A549 (cell line): ENCODE measurements at regions not wholly inside any gene's neighbourhood (a gene's known extent, or its start where the extent isn't known, plus 50 kb on each side); places are given as distances from the start of the nearest gene placed in this dataset.

ENCODE experiments used
- ATAC-seq, 2 experiments: fragments of 200-7000 bp in 1 of 2; fragments of >200 bp in 1 of 2; cut with Nextera tagmentation in 1 of 2; cut with Tn5 transposase in 1 of 2; 3 replicates each; pipeline versions ENCODE4 v1.8.0 to v1.9.1; 2018 to 2020; ENCODE audit warnings: mild to moderate bottlenecking in 1 of 2, moderate library complexity in 1 of 2
- CTCF ChIA-PET: fragments of 300-600 bp; sonication (Branson Sonifier 250); formaldehyde crosslinking; extraction: SDS; loops from one replicate; lab custom pipeline; 2021; ENCODE audit warnings: antibody characterized with exemption, inconsistent platforms; lab: Yijun Ruan, JAX
- POLR2A ChIA-PET: fragments of 350-600 bp; formaldehyde crosslinking; extraction: SDS; loops from one replicate; lab custom pipeline; 2021; ENCODE audit warnings: antibody characterized with exemption, inconsistent platforms; lab: Yijun Ruan, JAX
- DNase-seq, 2 experiments: peaks; one replicate each; pipeline versions ENCODE4 v3.0.0 to v3.0.0-alpha.2; 2011 to 2016; ENCODE audit warnings: low read depth in 1 of 2, low spot score in 1 of 2
- FAIRE-seq: peaks from 2 replicates; lab custom pipeline; 2011; peaks lifted over from hg19 to GRCh38; lab: Jason Lieb, UNC
- H3K27ac ChIP-seq, 2 experiments: fragments of >200 bp; sonication (Bioruptor Twin); formaldehyde crosslinking; 3 replicates each; pipeline ENCODE4 v1.5.1; 2016 to 2017
- H3K4me1 ChIP-seq: fragments of >200 bp; sonication (Bioruptor Twin); formaldehyde crosslinking; 3 replicates; pipeline ENCODE4 v1.6.1; 2016
- H3K4me2 ChIP-seq: fragments of >200 bp; sonication (Bioruptor Twin); formaldehyde crosslinking; 3 replicates; pipeline ENCODE4 v1.6.1; 2016
- H3K4me3 ChIP-seq: fragments of >200 bp; sonication (Bioruptor Twin); formaldehyde crosslinking; 3 replicates; pipeline ENCODE4 v1.5.1; 2016
- H3K9me3 ChIP-seq: fragments of >200 bp; sonication (Bioruptor Twin); formaldehyde crosslinking; 3 replicates; pipeline ENCODE4 v1.6.1; 2016
- CBX2 ChIP-seq: fragments of 200-600 bp; sonication (generic); IDR thresholded peaks from 2 replicates; pipeline ENCODE4 v1.6.1; 2016; ENCODE audit warnings: low read depth, mild to moderate bottlenecking, borderline replicate concordance
- CEBPB ChIP-seq, 2 experiments: fragments of >200 bp in 1 of 2; sonication (Bioruptor Twin) in 1 of 2; formaldehyde crosslinking in 1 of 2; IDR thresholded peaks; 2 replicates each; pipeline ENCODE4 v1.6.1; 2012 to 2016
- FOSL2 ChIP-seq, 2 experiments: fragments of 450-650 bp in 1 of 2; fragments of >200 bp in 1 of 2; sonication (Bioruptor Twin) in 1 of 2; formaldehyde crosslinking; IDR thresholded peaks; 2 replicates each; pipeline versions ENCODE4 v1.5.0 to v1.6.1; 2016 to 2020; ENCODE audit warnings: mild to moderate bottlenecking in 1 of 2, moderate library complexity in 1 of 2
- FOXS1 ChIP-seq: fragments of 250-450 bp; sonication (Bioruptor Pico); IDR thresholded peaks from 2 replicates; pipeline ENCODE4 v1.5.0; 2020; ENCODE audit warnings: mild to moderate bottlenecking, moderate library complexity
- GATA3 ChIP-seq: IDR thresholded peaks from 2 replicates; pipeline ENCODE4 v1.6.1; 2012; ENCODE audit warnings: borderline replicate concordance
- HDAC2 ChIP-seq: fragments of 200-600 bp; sonication (generic); IDR thresholded peaks from 2 replicates; pipeline ENCODE4 v1.6.1; 2016
- HES2 ChIP-seq: fragments of >200 bp; sonication (Bioruptor Twin); formaldehyde crosslinking; IDR thresholded peaks from 2 replicates; pipeline ENCODE4 v1.6.1; 2016
- HOXA7 ChIP-seq: fragments of 250-450 bp; sonication (Bioruptor Pico); IDR thresholded peaks from 2 replicates; pipeline ENCODE4 v1.5.0; 2020; ENCODE audit warnings: mild to moderate bottlenecking, moderate library complexity
- HOXB13 ChIP-seq: fragments of 250-450 bp; sonication (Bioruptor Pico); IDR thresholded peaks from 2 replicates; pipeline ENCODE4 v1.5.0; 2020; ENCODE audit warnings: low read depth, mild to moderate bottlenecking, moderate library complexity
- MAFK ChIP-seq: fragments of 450-650 bp; IDR thresholded peaks from 2 replicates; pipeline ENCODE4 v1.6.1; 2014; ENCODE audit not compliant: partially characterized antibody
- NFE2L2 ChIP-seq: fragments of 150-350 bp; conservative IDR thresholded peaks from 2 replicates; pipeline ENCODE4 v1.6.1; 2014; ENCODE audit warnings: low read length
- NR3C1 ChIP-seq: fragments of >200 bp; sonication (Bioruptor Twin); formaldehyde crosslinking; IDR thresholded peaks from 3 replicates; pipeline ENCODE4 v1.6.1; 2017
- PHF8 ChIP-seq: fragments of 200-600 bp; sonication (generic); IDR thresholded peaks from 2 replicates; pipeline ENCODE4 v1.6.1; 2016; ENCODE audit warnings: low read depth, mild to moderate bottlenecking, antibody characterized with exemption, moderate library complexity, borderline replicate concordance
- POLR2AphosphoS2 ChIP-seq: conservative IDR thresholded peaks from 2 replicates; pipeline ENCODE4 v1.6.1; 2012; ENCODE audit warnings: low read length, improper control_type of control experiment, inconsistent platforms
- RCOR1 ChIP-seq: fragments of 150-350 bp; IDR thresholded peaks from 2 replicates; pipeline ENCODE4 v1.6.1; 2014; ENCODE audit warnings: antibody characterized with exemption, low read length, low read depth
- REST ChIP-seq: fragments of 200-600 bp; sonication (generic); IDR thresholded peaks from 2 replicates; pipeline ENCODE4 v1.6.1; 2016; ENCODE audit warnings: antibody characterized with exemption, mild to moderate bottlenecking, moderate library complexity
- RFX5 ChIP-seq: fragments of 450-650 bp; IDR thresholded peaks from 2 replicates; pipeline ENCODE4 v1.7.1; 2014; ENCODE audit warnings: antibody characterized with exemption, mild to moderate bottlenecking, moderate library complexity
- RNF2 ChIP-seq: fragments of 200-600 bp; sonication (generic); IDR thresholded peaks from 2 replicates; pipeline ENCODE4 v1.6.1; 2016; ENCODE audit warnings: low read depth, mild to moderate bottlenecking, antibody characterized with exemption, moderate library complexity, borderline replicate concordance
- SMC3 ChIP-seq: fragments of >200 bp; sonication (Bioruptor Twin); formaldehyde crosslinking; IDR thresholded peaks from 3 replicates; pipeline ENCODE4 v1.6.1; 2018; ENCODE audit warnings: inconsistent platforms
- TFCP2L1 ChIP-seq: fragments of 250-450 bp; sonication (Bioruptor Pico); IDR thresholded peaks from 2 replicates; pipeline ENCODE4 v1.5.0; 2021; ENCODE audit warnings: mild to moderate bottlenecking
- TP53 ChIP-seq: fragments of 250-450 bp; sonication (Bioruptor Pico); IDR thresholded peaks from 2 replicates; pipeline ENCODE4 v1.5.0; 2021; ENCODE audit warnings: mild to moderate bottlenecking, moderate library complexity
- ZNF302 ChIP-seq: fragments of 250-450 bp; sonication (Bioruptor Pico); IDR thresholded peaks from 2 replicates; pipeline ENCODE4 v1.9.0; 2021; ENCODE audit warnings: inconsistent platforms, mild to moderate bottlenecking, moderate library complexity
- WGBS: methylation state at CpG from one replicate; pipeline ENCODE4 v1.1.6; 2017; ENCODE audit errors: missing lambda C conversion rate; 5-methylcytosine and 5-hydroxymethylcytosine counted together
- TF ChIP-seq, protein P1 (sequence below): fragments of >200 bp; sonication (Bioruptor Twin); formaldehyde crosslinking; IDR thresholded peaks from 3 replicates; pipeline ENCODE4 v1.6.1; 2016

GRCh38 chr4:60884587-60884986 lies 315.5 kb upstream of the ADGRL3 start:
- 5% methylated on average over 7 of the region's 7 CpGs for WGBS
- Histone ChIP-seq H3K4me3 (no peak overlapping the region), H3K4me2 (no peak overlapping the region), H3K9me3 (no peaks in the 10 kb centered on the region), H3K27ac (no peak overlapping the region), H3K4me1 (no peaks in the 10 kb centered on the region)
- DNase-seq (no peak), FAIRE-seq (no peak), ATAC-seq (no peak)
- CTCF ChIA-PET, result no interaction called here
- TF ChIP-seq FOSL2 (IDR thresholded peaks at IDR 0.05) (no peak), FOSL2 (CRISPR knock-in tag; IDR thresholded peaks at IDR 0.05) (no peak), RCOR1 (no peak), TP53 (CRISPR knock-in tag) (no peak), SMC3 (no peak), NFE2L2 (no peak), GATA3 (no peak), HDAC2 (no peak), FOXS1 (CRISPR knock-in tag) (no peak), NR3C1 (no peak), POLR2AphosphoS2 (no peak), ZNF302 (CRISPR knock-in tag) (no peak), MAFK (no peak), RNF2 (no peak), REST (no peak), TFCP2L1 (CRISPR knock-in tag) (no peak), CEBPB (IDR thresholded peaks at IDR 0.05) (no peak), HES2 (no peak)
- TF ChIP-seq, protein P1, sequence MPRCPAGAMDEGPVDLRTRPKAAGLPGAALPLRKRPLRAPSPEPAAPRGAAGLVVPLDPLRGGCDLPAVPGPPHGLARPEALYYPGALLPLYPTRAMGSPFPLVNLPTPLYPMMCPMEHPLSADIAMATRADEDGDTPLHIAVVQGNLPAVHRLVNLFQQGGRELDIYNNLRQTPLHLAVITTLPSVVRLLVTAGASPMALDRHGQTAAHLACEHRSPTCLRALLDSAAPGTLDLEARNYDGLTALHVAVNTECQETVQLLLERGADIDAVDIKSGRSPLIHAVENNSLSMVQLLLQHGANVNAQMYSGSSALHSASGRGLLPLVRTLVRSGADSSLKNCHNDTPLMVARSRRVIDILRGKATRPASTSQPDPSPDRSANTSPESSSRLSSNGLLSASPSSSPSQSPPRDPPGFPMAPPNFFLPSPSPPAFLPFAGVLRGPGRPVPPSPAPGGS, result no peak
- POLR2A ChIA-PET, result no interaction called here

GRCh38 chr4:60885011-60885410 lies 315.1 kb upstream of the ADGRL3 start:
- H3K9me3 ChIP-seq, result no peaks in the 10 kb centered on the region
- no peak overlapping the region for H3K27ac ChIP-seq
- FAIRE-seq (no peak), DNase-seq (no peak)
- ChIA-PET CTCF (no interaction called here), POLR2A (no interaction called here)
- no peak overlapping the region for H3K4me2 ChIP-seq
- no peaks in the 10 kb centered on the region for H3K4me1 ChIP-seq
- WGBS, result 27% methylated on average over 2 of the region's 2 CpGs
- TF ChIP-seq RNF2, result no peak
- no peak for TF ChIP-seq RFX5
- TF ChIP-seq, all 56 proteins: peak for 0
- no peak for ATAC-seq
- H3K4me3 ChIP-seq, result no peak overlapping the region

DNA sequence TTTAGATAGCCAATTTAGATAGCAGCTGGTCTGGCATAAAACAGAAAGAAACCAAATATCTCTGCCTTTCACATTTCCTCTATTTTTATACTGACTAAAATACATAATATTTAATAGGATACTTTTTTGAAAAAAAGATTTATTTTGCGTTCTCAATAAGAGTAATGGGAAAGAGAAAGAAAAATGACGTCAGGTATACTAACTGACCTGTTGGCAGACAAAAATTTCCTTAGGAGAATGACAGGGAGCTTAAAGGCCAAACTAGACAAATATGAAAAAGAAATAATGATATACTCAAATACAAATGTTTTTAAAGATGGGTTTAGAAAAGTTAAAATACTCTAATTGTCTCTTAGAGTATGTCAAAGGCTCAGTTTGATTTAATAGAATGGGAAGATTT lies 309.4 kb upstream of the ADGRL3 start:
- H3K9me3 ChIP-seq, result no peaks in the 10 kb centered on the region
- no peak for FAIRE-seq
- TF ChIP-seq CBX2 (no peak), HOXA7 (no peak), TFCP2L1 (CRISPR knock-in tag) (no peak), PHF8 (no peak), HOXB13 (CRISPR knock-in tag) (no peak)
- TF ChIP-seq, all 56 proteins: peak for 0
- no peak overlapping the region for H3K4me3 ChIP-seq
- H3K4me2 ChIP-seq, result no peak overlapping the region
- DNase-seq (no peak), ATAC-seq (no peak)
- no peak overlapping the region for H3K27ac ChIP-seq
- POLR2A ChIA-PET, result no interaction called here
- no peaks in the 10 kb centered on the region for H3K4me1 ChIP-seq
- CTCF ChIA-PET, result no interaction called here
- WGBS, result 6% methylated on average over 2 of the region's 2 CpGs
